Fibroblast of the aortic adventitia (primary cell): ENCODE measurements at regions not wholly inside any gene's neighbourhood (a gene's known extent, or its start where the extent isn't known, plus 50 kb on each side); places are given as distances from the start of the nearest gene placed in this dataset.

Experiments used
- DNase-seq: peaks from one replicate; pipeline ENCODE4 v3.0.0-alpha.2; 2010; ENCODE audit warnings: low read depth
- H3K4me3 ChIP-seq: 2 replicates; pipeline ENCODE4 v1.5.1; 2011; ENCODE audit warnings: low read depth, mild to moderate bottlenecking, control low read depth, low read length, moderate library complexity
- CTCF ChIP-seq: IDR thresholded peaks from 2 replicates; pipeline ENCODE4 v1.5.1; 2011; ENCODE audit warnings: mild to moderate bottlenecking, low read length, control low read depth, inconsistent platforms; ENCODE audit not compliant: insufficient read depth

- peak; percentile 93 for DNase-seq
- no peak overlapping the region for H3K4me3 ChIP-seq
- TF ChIP-seq CTCF: no peak
Observed at GRCh38 chr1:234755449-234755863, 145.5 kb upstream of the IRF2BP2 start.

GRCh38 chr1:234753979-234754378, 144.0 kb upstream of the IRF2BP2 start:
- TF ChIP-seq CTCF: no peak
- DNase-seq: no peak
- no peak overlapping the region for H3K4me3 ChIP-seq

GRCh38 chr1:234752927-234753326, 142.9 kb upstream of the IRF2BP2 start:
- TF ChIP-seq CTCF: no peak
- DNase-seq: no peak
- no peak overlapping the region for H3K4me3 ChIP-seq

GRCh38 chr1:234751678-234752077, 141.7 kb upstream of the IRF2BP2 start:
- TF ChIP-seq CTCF: no peak
- no peak overlapping the region for H3K4me3 ChIP-seq
- no peak for DNase-seq

- no peak overlapping the region for H3K4me3 ChIP-seq
- no peak for DNase-seq
- TF ChIP-seq CTCF: no peak
Observed at GRCh38 chr1:234750922-234751627, 141.1 kb upstream of the IRF2BP2 start.

GRCh38 chr1:234748713-234749112, 138.7 kb upstream of the IRF2BP2 start:
- no peak for TF ChIP-seq CTCF
- DNase-seq: no peak
- no peak overlapping the region for H3K4me3 ChIP-seq

GRCh38 chr1:234748066-234748465, 138.1 kb upstream of the IRF2BP2 start:
- no peak for TF ChIP-seq CTCF
- DNase-seq: no peak
- no peak overlapping the region for H3K4me3 ChIP-seq
